Activated CD4-positive, alpha-beta T cell treated with anti-CD3 and anti-CD28 coated beads for 24 hours (primary cell): ENCODE measurements at regions not wholly inside any gene's neighbourhood (a gene's known extent, or its start where the extent isn't known, plus 50 kb on each side); places are given as distances from the start of the nearest gene placed in this dataset.

Source experiments
- DNase-seq, 2 donors: peaks; one replicate each; pipeline ENCODE4 v3.0.0-alpha.2; 2020; ENCODE audit warnings: low read depth in 2 of 2

- DNase-seq: no peak
Observed at GRCh38 chr1:47554082-47554481, 116.2 kb downstream of the FOXD2 start.

GRCh38 chr1:47554901-47555300 is 117.1 kb downstream of the FOXD2 start:
- DNase-seq: no peak

DNA sequence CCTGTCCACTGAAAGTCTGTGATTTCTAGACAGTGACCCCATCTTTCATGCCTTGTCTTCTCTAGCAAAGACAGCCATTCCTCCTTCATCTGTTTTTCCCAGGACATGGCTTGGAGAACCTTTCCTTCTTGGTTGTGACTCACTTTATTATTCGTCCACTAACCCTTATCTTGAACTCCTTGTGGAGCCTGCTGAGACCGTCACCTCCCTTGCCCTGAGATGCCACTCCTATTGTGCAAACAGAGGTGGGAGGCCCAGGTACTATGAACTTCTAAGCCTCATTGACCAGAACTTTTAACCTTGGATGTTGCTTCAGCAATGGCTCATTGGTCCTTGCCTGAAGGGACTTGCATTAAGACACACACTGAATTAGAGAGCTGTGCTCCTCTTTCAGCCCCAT is 117.5 kb downstream of the FOXD2 start:
- no peak for DNase-seq

DNA sequence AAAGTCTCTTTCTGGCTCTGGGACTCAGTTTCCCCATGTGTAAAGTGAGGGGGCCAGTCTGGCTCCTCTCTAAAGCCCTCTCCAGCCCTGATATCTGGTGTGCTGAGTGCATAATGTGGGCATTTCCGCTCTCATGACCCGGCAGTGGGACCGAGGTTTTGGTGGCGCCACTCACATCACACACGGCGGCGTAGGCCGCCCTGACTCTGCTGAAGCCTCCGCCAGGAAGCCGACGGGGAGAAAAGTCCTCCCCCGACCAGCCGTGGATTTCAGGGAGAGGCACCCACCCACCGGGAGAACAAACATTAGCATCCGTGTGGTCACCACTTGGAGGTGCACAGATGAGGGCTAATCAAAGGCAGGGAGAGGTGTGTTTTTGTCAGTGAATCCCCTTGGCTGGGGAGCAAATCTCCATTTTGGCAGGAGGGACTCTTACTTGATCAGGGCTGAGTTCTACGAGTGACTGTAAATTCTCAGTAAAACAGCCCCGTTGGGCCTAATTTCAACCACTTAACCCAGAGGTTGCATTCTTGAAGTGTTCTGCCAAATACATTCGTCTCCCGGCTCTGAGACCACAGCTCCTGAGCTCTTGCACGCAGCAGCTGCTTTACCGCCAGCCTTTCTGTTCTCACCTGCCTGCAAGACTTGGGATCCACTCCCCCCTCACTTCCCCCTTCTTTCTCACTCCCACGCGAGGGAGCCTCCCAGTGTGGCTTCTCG is 118.2 kb downstream of the FOXD2 start:
- DNase-seq: no peak

GRCh38 chr1:47557066-47557465 is 119.2 kb downstream of the FOXD2 start:
- DNase-seq: no peak

- no peak for DNase-seq
Observed at GRCh38 chr1:47558601-47559593, 121.1 kb downstream of the FOXD2 start.

DNA sequence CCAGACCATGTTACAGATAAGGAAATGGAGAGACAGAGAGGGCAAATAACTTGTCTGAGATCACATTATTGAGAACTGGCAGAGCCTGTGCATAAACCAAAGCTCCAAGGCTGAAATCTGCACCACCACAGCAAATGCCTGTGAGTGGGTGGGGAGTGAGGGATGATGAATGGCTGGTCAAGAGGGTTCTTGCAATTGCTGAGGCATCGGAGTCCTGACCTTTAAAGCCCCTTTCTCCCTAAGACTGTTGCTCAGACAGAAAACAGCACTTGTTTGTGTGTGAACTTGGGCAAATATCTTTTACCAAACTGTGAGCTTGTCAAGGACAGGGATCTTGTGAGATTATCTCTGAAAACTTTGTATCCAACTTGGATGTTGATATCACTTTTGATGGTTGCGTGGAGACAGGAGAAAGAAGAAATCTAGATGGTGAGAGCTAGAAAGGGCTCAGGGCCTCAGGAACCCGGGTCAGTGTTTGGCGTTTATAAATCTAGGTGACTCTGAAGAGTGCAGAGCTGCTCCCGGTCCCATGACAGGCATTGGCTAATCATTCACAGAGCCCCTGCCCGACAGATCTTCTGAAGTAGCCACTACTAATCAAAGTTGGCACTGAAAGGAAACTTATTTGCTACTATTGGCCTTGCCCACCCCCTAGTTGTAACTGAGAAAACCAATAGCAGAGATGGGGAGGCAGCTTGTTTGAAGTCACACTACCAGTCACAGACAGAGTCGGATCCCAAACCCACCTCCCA is 122.3 kb downstream of the FOXD2 start:
- no peak for DNase-seq

GRCh38 chr1:47561523-47562007 is 123.7 kb downstream of the FOXD2 start:
- no peak for DNase-seq

GRCh38 chr1:47562147-47562546 is 124.3 kb downstream of the FOXD2 start:
- no peak for DNase-seq

DNA sequence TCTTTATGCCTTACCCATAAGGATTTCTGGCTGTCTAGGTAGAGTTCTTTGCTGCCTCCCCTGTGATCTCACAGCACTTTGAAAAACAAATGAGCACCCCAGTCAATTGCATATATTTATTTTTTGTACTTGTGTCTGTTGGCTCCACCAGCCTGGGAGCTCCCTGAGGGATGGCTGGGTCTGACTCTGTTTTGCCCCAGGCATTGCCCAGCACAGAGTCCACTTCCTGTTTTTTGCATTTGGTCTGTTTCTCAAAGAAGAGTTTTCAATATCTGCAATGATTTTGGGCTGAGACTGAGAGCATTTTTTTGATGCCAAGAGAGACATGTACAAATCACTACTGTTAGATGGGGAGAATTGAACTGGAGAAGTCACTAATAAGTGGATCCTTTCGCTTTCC is 125.0 kb downstream of the FOXD2 start:
- no peak for DNase-seq

DNA sequence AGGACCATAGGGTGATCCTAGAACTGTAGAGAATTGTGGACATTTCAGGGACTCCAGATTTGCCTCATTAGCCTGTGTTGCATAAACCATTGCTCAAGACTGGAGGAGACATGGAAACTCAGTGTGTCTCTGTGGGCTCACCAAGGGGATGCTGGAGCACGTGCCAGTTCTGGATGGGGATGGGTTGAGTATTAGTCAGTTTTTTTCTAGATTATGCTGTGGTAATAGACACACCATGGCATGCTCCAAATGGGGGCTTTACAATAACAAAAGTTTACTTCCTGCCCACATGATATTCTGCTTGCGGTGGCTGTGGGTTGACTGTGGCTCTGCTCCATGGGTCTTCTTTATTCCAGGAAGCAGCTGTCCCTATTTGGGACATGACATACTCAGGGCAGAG is 125.4 kb downstream of the FOXD2 start:
- no peak for DNase-seq

GRCh38 chr1:47564570-47564969 is 126.7 kb downstream of the FOXD2 start:
- no peak for DNase-seq

- no peak for DNase-seq
Observed at GRCh38 chr1:47565092-47565491, 127.2 kb downstream of the FOXD2 start.

DNA sequence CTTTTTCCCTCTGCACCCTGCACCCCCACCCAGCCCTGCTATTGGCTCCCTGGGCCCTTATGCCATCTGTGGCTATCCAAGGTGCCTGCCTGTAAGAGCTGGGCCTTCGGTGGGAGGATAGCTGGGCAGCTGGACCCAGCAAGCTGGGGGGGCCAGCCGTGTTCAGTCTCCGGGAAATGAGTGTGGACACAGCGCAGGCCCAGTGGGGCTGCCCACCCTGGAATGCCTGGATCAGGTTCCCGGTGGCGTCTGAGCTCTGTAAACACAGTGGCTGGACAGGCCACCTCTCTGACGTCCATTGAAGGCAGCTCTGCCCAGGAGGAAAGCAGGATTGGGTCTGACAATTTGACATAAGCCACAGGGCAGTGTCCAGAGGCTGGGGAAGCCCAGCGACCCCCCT is 127.8 kb downstream of the FOXD2 start:
- no peak for DNase-seq

DNA sequence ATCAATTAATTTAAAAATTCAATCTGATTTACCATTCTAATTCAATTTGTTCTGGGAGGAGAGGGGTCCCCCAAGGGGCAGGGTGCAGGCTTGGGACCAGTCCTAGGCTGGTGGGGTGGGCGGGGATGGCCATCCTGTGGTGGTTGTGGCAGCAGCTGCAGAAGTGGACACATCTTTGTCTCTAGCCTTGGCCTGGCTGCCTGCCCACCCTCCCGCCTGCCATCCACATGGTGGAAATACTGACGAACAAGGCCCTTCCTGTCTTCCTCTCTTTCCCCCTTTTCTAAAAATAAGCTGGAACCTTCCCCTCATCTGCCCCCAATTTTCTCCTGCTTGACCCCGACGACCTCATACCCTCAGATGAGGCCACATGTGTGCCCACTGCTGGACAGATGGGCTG is 130.9 kb downstream of the FOXD2 start:
- DNase-seq: no peak

DNA sequence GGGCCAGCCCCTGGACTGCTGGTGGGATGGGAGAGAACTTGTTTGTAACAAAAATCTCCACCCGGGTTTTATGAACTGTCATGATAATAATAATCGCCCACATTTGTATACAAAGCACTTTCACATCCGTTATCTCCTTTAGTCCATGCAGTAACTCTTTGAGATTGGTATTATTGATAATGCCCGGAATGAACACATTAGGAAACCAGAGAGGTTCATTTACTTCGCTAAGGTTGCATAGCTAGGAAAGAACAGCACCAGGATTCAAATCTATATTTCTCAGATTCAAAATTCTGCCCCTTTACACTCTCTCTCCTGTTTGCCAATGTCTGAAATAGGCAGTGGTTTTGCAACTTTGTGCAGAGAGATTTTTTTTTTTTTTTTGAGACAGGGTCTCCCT is 131.4 kb downstream of the FOXD2 start:
- DNase-seq: no peak

DNA sequence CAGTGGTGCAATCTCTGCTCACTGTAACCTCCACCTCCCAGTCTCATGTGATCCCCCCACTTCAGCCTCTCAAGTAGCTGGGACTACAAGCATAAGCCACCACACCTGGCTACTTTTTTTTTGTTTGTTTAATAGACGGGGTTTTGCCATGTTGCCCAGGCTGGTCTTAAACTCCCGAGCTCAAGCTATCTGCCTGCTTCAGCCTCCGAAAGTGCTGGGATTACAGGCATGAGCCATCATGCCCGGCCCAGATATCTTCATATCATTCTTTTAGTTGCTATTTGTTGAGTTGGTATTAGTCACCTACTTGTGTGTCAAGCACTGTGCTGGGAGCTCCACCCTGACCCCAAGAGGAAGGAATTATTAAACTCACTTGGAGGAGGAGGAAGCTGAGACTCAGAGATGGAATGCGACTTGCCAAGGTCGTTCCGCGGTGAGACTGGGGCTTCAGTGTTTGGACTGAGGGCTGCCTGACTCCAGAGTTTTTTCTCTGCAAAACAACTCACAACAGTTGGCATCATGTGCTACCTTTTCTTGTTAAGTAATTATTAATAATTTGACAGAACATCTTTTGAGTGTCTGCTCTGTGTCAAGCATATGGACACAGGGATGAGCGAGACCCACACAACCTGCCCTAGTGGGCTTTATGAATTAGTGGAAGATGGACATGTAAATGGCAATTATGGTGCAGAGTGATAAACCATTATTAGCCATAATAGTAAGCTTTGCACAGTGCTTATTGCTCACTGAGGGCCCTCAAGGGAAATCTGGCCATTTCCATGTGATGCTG is 132.0 kb downstream of the FOXD2 start:
- DNase-seq: no peak

DNA sequence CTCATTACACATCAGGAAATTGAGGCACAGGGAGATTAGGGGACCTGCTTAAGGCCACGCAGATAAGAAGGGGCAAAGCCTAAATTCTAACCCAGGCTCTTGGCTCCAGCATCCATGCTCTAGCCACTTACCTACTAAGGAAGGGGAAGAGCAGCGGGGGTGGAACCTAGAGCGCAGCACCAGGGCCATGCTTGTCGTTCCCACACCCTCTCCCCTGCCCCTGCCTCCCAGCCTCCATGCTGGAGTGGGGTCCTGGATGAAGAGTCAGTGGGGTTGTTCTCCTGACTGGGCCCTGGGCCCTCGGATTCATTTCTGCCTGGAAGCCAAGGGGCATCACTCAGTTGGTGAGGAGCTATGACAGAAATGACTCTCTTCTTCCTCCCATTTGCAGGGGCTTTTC is 133.3 kb downstream of the FOXD2 start:
- DNase-seq: no peak

- DNase-seq: no peak
Observed at GRCh38 chr1:47571952-47572351, 134.1 kb downstream of the FOXD2 start.

DNA sequence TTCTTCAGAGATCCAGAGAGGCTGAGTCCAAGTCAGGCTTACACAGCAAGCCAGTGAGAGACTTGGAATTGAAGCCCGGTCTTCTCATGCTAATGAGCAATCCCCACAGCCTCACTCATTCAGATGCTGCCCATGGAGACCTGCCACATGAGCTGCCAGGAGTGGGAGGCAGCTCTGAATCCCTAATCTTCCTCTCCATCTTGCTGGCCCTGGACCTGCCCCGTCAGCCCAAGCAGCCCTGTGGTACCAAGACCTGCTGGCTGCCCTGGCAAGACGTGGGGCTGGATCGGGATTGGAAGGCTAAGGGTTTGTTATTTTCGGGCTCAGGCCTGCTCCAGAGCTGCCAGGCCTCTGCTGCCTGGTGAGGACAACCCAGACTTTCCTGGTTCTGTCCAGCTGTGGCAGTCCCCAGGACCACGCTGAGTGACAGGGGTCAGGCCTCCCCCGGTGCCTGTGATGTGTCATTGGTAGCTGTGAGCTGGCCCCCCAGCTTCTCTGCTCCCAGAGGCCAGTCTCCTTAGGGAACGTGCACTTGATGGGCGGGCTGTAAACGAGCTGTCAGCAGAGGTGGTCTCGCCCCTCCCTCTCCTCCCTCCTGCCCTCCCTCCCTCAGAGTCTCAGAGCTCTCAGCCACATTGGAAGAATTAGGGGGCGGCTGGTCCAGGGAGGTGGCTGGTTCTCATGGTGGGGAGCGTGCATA is 135.0 kb downstream of the FOXD2 start:
- no peak for DNase-seq
